LNCaP clone FGC (cell line): ENCODE measurements at regions not wholly inside any gene's neighbourhood (a gene's known extent, or its start where the extent isn't known, plus 50 kb on each side); places are given as distances from the start of the nearest gene placed in this dataset.

ENCODE experiments used
- DNase-seq: peaks from one replicate; pipeline ENCODE4 v3.0.0-alpha.2; 2011; ENCODE audit warnings: low read depth
- H3K4me3 ChIP-seq: 2 replicates; pipeline ENCODE4 v1.5.1; 2011; ENCODE audit warnings: mild to moderate bottlenecking, low read depth, low read length, control low read depth
- TF ChIP-seq, protein P1 (sequence below): IDR thresholded peaks from 2 replicates; pipeline ENCODE4 v1.5.1; 2012; ENCODE audit warnings: mild to moderate bottlenecking; ENCODE audit not compliant: control insufficient read depth, insufficient read depth; ENCODE audit errors: extremely low read depth

GRCh38 chr18:73881396-73881917, 266.2 kb downstream of the FBXO15 start:
- no peak overlapping the region for H3K4me3 ChIP-seq
- peak; percentile 46 for DNase-seq
- TF ChIP-seq, protein P1, sequence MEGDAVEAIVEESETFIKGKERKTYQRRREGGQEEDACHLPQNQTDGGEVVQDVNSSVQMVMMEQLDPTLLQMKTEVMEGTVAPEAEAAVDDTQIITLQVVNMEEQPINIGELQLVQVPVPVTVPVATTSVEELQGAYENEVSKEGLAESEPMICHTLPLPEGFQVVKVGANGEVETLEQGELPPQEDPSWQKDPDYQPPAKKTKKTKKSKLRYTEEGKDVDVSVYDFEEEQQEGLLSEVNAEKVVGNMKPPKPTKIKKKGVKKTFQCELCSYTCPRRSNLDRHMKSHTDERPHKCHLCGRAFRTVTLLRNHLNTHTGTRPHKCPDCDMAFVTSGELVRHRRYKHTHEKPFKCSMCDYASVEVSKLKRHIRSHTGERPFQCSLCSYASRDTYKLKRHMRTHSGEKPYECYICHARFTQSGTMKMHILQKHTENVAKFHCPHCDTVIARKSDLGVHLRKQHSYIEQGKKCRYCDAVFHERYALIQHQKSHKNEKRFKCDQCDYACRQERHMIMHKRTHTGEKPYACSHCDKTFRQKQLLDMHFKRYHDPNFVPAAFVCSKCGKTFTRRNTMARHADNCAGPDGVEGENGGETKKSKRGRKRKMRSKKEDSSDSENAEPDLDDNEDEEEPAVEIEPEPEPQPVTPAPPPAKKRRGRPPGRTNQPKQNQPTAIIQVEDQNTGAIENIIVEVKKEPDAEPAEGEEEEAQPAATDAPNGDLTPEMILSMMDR, result no peak

DNA sequence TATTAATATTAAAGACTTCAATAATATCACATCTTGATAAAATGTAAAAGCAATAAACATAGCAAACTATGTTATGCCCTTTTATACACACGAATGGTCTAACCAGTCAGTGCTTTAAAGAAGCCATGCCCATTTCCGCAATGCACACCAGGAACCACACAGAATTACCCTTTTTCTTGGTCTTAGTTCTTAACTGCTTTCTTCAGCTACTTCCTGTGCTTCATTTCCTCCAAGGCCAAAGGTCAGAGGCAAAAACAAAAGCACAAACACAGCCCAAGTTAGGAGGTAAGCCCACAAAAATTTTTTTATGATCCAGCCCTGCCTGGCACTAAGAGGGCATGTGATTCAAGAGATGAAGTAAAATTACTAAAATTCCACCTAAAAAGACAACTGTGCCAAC, 267.2 kb downstream of the FBXO15 start:
- no peak overlapping the region for H3K4me3 ChIP-seq
- TF ChIP-seq, protein P1, result no peak
- no peak for DNase-seq

DNA sequence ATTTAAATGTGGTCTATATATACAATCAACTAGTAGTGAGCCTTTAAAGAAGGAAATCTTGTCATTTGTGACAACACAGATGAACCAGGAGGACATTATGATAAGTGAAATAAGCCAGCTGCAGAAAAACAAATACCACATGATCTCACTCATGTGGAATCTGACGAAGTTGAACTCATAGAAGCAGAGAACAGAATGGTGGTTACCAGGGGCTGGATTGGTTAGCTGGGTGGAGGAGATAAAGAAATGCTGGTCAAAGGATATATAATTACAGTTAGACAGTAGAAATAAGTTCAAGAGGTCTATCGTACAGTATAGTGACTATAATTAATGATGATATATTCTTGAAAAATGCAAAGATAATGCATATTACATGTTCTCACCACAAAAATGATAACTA, 267.9 kb downstream of the FBXO15 start:
- DNase-seq, result no peak
- TF ChIP-seq, protein P1, result no peak
- H3K4me3 ChIP-seq, result no peak overlapping the region

GRCh38 chr18:73879328-73879727, 268.3 kb downstream of the FBXO15 start:
- H3K4me3 ChIP-seq, result no peak overlapping the region
- DNase-seq, result no peak
- TF ChIP-seq, protein P1, result no peak

DNA sequence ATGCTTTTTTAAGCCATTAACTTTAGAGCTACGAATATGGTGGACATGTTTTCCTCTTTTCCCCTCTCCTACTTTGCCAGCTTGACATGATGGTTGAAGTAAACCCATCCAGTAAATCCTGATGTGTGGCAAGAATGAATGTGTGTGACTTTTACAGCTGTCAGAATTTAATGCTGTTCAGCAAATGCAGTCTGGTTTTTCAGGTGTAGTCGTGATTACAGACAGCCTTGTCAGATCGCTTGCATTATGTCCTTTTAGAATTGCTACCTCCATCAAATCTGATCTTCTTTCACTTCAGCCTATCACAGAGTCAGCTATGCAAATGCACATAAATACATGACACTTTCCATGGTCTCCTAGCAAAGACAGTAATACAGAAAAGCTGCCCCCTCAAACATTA, 278.5 kb downstream of the FBXO15 start:
- H3K4me3 ChIP-seq, result no peak overlapping the region
- TF ChIP-seq, protein P1, result no peak
- no peak for DNase-seq

GRCh38 chr18:73861771-73862170, 285.9 kb downstream of the FBXO15 start:
- no peak overlapping the region for H3K4me3 ChIP-seq
- DNase-seq, result no peak
- TF ChIP-seq, protein P1, result no peak

- no peak overlapping the region for H3K4me3 ChIP-seq
- TF ChIP-seq, protein P1, result no peak
- DNase-seq, result no peak
These were observed 287.7 kb downstream of the FBXO15 start for GRCh38 chr18:73859837-73860397.
